Lower leg skin (tissue), 4 donors: ENCODE measurements at regions not wholly inside any gene's neighbourhood (a gene's known extent, or its start where the extent isn't known, plus 50 kb on each side); places are given as distances from the start of the nearest gene placed in this dataset.
"Not testable (repeated sequence)": the region's sequence is repeated elsewhere in the genome, so short reads cannot be mapped to it uniquely, and the experiment has no call there.

Experiments
- DNase-seq, 2 donors: peaks; one replicate each; pipeline ENCODE4 v3.0.0-alpha.2; 2019; ENCODE audit warnings: low spot score in 2 of 2
- H3K4me3 ChIP-seq: fragments of 200-600 bp; sonication (generic); 2 replicates; pipeline ENCODE4 v1.5.1; 2017; ENCODE audit warnings: mild to moderate bottlenecking, low read depth; ENCODE audit not compliant: poor library complexity, severe bottlenecking
- POLR2A ChIP-seq, 2 donors: fragments of 450-650 bp; IDR thresholded peaks; one replicate each; pipeline ENCODE4 v1.6.1; 2016 to 2017; ENCODE audit warnings: antibody characterized with exemption in 2 of 2, mild to moderate bottlenecking in 1 of 2, moderate library complexity in 1 of 2
- WGBS, 2 donors: methylation state at CpG; one replicate each; pipeline ENCODE4 v1.1.5; 2018; 5-methylcytosine and 5-hydroxymethylcytosine counted together
- intact Hi-C: fragments of 100-400 bp; cut with DNase I; formaldehyde crosslinking; loops from one replicate; pipeline ENCODE4 v1.15.0; 2023; ENCODE audit warnings: low total_unique reads
- TF ChIP-seq, protein P1 (sequence below), 3 donors: fragments of 450-650 bp; IDR thresholded peaks; one replicate each; pipeline ENCODE4 v1.5.1; 2016; ENCODE audit warnings: antibody characterized with exemption in 3 of 3, mild to moderate bottlenecking in 3 of 3, moderate library complexity in 2 of 3

DNA sequence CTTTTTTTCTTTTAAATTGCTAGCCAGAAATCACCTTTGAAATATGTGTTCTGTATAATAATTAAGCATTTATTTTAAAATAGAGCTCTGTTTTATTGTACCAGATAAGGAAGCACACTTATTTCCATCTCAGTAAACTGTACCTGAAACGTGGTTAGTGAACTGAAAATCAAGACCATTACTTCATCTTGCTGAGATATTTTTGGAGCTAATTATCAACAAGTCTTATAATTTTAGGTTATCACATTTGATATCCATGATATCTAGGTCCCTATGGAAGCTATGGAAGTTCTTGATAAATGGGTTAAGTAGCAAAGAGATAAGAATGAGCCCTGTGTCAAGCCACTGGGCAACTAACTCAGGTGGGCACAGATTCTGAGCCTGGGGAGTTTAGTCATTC, 187.2 kb downstream of the NFKBIZ start:
- H3K4me3 ChIP-seq: no peak overlapping the region
- TF ChIP-seq POLR2A (IDR thresholded peaks at IDR 0.05): no peak
- TF ChIP-seq, protein P1, sequence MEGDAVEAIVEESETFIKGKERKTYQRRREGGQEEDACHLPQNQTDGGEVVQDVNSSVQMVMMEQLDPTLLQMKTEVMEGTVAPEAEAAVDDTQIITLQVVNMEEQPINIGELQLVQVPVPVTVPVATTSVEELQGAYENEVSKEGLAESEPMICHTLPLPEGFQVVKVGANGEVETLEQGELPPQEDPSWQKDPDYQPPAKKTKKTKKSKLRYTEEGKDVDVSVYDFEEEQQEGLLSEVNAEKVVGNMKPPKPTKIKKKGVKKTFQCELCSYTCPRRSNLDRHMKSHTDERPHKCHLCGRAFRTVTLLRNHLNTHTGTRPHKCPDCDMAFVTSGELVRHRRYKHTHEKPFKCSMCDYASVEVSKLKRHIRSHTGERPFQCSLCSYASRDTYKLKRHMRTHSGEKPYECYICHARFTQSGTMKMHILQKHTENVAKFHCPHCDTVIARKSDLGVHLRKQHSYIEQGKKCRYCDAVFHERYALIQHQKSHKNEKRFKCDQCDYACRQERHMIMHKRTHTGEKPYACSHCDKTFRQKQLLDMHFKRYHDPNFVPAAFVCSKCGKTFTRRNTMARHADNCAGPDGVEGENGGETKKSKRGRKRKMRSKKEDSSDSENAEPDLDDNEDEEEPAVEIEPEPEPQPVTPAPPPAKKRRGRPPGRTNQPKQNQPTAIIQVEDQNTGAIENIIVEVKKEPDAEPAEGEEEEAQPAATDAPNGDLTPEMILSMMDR (IDR thresholded peaks at IDR 0.05): no peak
- WGBS, 2 donors: 73 to 78% methylated on average over 1 of the region's 1 CpG
- no peak for DNase-seq
- intact Hi-C loops: no loop called here

DNA sequence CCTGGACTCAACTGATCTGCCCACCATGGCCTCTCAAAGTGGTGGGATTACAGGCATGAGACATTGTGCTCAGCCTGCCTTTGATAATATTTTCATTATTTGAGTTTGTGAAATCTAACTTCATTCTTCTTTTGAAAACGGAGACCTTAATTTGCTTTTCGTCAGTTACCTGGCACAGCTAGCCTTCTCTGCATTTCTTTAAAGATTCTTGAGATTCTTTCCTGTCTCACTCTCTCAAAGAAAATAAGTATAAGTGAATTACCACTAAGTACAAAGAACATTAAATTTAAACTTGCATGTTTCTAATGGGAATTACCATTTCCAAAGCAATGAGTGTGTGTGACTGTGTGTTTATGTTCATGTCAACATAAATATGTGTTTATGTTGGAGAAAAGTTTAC, 187.9 kb downstream of the NFKBIZ start:
- H3K4me3 ChIP-seq: no peak overlapping the region
- no peak for DNase-seq
- no peak for TF ChIP-seq POLR2A (IDR thresholded peaks at IDR 0.05)
- TF ChIP-seq, protein P1 (IDR thresholded peaks at IDR 0.05): no peak
- 57 to 84% methylated on average over 2 of the region's 2 CpGs for WGBS, 2 donors
- intact Hi-C loops: no loop called here

DNA sequence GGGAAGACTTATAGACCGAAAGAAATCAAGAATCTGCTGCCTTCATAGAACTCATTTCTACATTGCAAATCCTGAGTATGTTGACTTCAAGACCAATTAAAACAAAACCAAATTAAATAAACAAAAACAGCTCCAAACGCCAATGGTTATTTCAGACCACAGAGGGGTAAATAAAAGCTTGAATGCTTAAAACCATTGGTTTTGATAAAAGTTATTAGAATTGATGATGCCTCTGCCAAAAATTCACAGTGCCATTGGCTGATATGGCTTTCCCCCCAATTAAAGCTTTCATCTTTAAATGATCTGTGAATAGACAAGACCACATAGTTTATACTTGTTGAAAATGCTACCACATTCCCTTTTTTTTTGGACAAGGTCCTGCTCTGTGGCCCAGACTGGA, 188.5 kb downstream of the NFKBIZ start:
- DNase-seq: no peak
- 67 to 90% methylated on average over 2 of the region's 2 CpGs for whole genome bisulfite sequencing, 2 donors
- no peak overlapping the region for H3K4me3 ChIP-seq
- intact Hi-C loops: no loop called here
- TF ChIP-seq, protein P1 (IDR thresholded peaks at IDR 0.05): no peak
- no peak for TF ChIP-seq POLR2A (IDR thresholded peaks at IDR 0.05)

DNA sequence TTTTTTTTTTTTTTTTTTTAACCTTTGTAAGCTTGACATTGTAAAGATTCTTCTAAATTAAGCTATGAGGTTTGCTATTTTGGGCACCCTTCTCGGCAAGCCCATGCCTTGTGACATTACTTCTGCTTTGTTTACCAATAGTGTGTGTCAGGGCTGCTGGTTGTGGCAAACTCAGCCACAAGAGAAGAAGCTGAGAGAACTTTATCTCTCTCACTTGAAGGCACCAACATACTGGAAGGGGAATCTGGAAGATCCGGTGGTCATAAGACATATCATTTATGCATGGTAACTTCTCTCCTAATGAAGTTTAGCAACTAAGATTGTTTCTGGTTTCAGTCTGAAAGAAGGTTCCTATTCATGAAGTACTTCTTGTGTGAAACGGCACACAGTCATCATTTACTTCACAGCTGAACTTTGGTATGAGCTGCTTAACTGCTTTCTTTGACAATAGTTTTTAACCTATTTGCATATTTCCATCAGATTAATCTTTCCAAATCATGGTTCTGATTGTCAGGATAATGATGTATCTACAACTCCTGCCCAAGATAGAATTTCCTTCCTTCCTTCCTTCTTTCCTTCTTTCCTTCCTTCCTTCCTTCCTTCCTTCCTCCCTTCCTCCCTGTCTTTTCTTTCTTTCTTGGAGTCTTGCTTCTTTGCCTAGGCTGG, 189.3 kb downstream of the NFKBIZ start:
- no peak for DNase-seq
- TF ChIP-seq POLR2A (IDR thresholded peaks at IDR 0.05): no peak
- TF ChIP-seq, protein P1 (IDR thresholded peaks at IDR 0.05): no peak
- intact Hi-C loops: no loop called here
- WGBS, 2 donors: 76 to 86% methylated on average over 3 of the region's 3 CpGs
- H3K4me3 ChIP-seq: no peak overlapping the region

DNA sequence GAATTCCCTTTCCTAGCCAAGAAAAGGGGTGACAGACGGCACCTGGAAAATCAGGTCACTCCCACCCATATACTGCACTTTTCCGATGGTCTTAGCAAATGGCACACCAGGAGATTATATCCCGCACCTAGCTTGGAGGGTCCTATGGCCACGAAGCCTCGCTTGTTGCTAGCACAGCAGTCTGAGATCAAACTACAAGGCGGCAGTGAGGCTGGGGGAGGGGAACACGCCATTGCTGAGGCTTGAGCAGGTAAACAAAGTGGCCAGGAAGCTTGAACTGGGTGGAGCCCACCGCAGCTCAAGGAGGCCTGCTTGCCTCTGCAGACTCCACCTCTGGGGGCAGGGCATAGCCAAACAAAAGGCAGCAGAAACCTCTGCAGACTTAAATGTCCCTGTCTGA, 190.8 kb downstream of the NFKBIZ start:
- H3K4me3 ChIP-seq, intact Hi-C loops, DNase-seq: not testable (repeated sequence)
- WGBS, 2 donors: 92 to 99% methylated on average over 8 of the region's 8 CpGs

DNA sequence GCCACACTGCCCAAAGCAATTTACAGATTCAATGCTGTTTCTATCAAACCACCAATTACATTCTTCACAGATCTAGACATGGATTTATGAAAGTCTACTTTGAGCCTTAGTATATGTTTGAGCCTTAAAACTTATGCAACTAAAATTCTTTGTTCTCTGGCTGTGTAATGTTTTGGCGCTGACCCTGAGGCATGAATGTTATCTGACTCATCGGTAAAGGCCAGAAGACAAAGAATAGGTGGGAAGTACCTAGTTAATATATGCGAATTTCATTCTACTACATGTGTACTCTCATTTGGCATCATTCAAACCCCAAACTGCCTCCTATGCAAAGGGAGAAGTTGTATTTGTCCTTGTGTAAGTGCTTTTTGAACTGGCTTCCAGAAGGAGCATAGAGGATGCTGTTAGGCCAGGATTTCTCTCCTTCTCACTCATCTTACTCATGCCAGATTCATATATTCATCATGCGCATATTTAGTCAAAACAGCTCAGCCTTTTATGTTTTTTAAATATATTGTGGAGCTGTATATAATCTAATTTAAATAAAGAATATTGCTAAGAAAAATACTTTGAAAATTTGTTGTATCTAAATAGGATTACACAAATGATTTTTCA, 204.2 kb downstream of the NFKBIZ start:
- no peak for TF ChIP-seq POLR2A (IDR thresholded peaks at IDR 0.05)
- TF ChIP-seq, protein P1 (IDR thresholded peaks at IDR 0.05): no peak
- WGBS, 2 donors: 40 to 59% methylated on average over 4 of the region's 4 CpGs
- intact Hi-C loops: no loop called here
- DNase-seq: no peak
- H3K4me3 ChIP-seq: no peak overlapping the region
